ENCODE measurements at regions not wholly inside any gene's neighbourhood (a gene's known extent, or its start where the extent isn't known, plus 50 kb on each side); places are given as distances from the start of the nearest gene placed in this dataset.

DNA sequence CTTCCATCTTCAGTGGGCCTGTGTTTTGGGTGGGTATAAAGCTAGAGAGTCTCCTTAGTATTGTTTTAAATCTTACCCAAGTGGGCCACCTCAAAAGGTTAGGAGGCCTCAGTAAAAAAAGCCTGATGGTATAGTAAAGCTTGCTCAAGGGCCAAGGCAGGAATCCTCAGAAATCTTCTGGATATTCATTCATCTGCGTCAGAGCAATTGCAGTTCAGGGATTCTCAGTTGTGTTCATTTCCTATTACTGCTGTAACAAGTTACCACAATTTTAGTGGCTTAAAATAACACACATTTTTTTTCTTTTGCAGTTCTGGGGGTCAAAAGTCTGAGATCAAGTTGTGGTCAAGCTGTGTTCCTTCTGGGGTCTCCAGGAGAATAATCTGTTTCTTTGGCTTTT is 985.5 kb downstream of the TLE4 start:
- H3K27ac Mint-ChIP-seq: no peak overlapping the region
- no peaks in the 10 kb centered on the region for H3K9me3 Mint-ChIP-seq
- ATAC-seq (replicated peaks) (no peak), DNase-seq (no peak)
- no peaks in the 10 kb centered on the region for H3K4me1 Mint-ChIP-seq
- H3K36me3 Mint-ChIP-seq: peaks cover 0 to 6% of the 10 kb centered on the region in 2 donors
- H3K27me3 Mint-ChIP-seq: no peaks in the 10 kb centered on the region
- H3K4me3 Mint-ChIP-seq: no peak overlapping the region

DNA sequence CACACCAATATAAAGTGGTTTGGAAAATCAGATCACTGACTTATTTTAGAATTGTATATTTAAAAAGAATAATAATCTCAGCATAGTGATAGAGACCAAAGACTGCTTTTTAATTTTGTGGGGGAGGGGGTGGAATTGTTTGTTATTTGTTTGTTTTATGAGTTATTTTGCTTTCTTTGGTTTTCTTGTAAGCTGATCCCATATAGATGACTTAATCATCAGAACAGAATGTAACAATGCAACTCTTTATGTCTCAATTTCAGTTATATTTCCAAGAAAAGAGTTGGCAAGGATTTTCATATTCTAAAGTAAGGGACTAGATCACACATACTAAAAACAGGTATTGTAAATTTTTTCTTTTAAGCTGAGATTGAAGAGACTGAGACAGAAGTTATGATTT is 984.9 kb downstream of the TLE4 start:
- Mint-ChIP-seq H3K27ac (no peak overlapping the region), H3K27me3 (no peaks in the 10 kb centered on the region), H3K9me3 (no peaks in the 10 kb centered on the region), H3K36me3 (peaks cover 0 to 6% of the 10 kb centered on the region in 2 donors), H3K4me1 (no peaks in the 10 kb centered on the region), H3K4me3 (no peak overlapping the region)
- DNase-seq (no peak), ATAC-seq (replicated peaks) (no peak)

DNA sequence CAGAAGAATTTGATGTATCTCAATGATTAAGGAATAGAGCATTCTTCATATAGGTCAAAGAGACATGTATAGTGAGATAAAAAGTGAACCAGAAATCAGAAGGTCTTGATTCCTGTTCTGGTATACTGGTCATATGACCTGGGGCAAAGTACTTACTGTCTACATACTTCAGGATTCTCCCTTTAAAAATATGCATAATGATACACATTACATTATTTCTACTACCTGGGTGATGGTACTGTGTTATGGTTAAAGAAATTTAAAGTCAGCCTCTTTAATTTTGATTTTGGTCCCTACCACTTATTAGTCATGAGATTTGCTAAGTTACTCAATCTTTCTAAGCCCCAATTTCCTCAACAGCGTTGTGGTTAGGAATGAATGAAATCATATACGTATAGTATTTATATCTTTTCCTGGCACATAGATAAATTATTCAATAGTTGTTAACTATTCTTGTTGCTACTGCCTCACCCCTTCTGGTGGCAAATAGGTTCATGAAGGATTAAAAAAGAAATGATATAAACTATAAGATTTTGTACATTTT is 984.1 kb downstream of the TLE4 start:
- H3K27me3 Mint-ChIP-seq: no peaks in the 10 kb centered on the region
- H3K4me1 Mint-ChIP-seq: no peaks in the 10 kb centered on the region
- peaks cover 0 to 6% of the 10 kb centered on the region in 2 donors for H3K36me3 Mint-ChIP-seq
- ATAC-seq (replicated peaks): no peak
- no peaks in the 10 kb centered on the region for H3K9me3 Mint-ChIP-seq
- no peak overlapping the region for H3K4me3 Mint-ChIP-seq
- no peak for DNase-seq
- no peak overlapping the region for H3K27ac Mint-ChIP-seq

DNA sequence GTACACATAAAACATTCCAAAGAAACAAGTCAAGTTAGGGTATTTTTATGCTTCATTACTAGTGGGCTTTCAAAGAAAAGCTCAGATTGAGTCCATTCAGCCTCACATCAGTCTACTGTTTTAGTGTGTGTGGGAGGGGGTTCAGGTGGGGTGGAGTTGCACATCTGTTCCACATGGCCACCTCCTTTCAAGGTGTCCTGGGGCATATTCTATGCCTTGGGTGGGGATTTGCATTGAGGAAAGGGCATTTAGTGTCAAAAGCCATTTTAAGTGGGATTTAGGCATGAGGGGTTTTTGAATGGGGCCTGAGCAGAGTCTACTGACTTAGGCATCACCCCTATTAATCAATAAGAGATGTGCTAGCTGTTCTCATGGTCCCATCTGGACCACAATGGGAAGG is 983.1 kb downstream of the TLE4 start:
- Mint-ChIP-seq H3K36me3 (peaks cover 0 to 6% of the 10 kb centered on the region in 2 donors), H3K4me1 (no peaks in the 10 kb centered on the region), H3K27me3 (no peaks in the 10 kb centered on the region), H3K4me3 (no peak overlapping the region), H3K9me3 (no peaks in the 10 kb centered on the region), H3K27ac (no peak overlapping the region)
- no peak for ATAC-seq (replicated peaks)
- no peak for DNase-seq

DNA sequence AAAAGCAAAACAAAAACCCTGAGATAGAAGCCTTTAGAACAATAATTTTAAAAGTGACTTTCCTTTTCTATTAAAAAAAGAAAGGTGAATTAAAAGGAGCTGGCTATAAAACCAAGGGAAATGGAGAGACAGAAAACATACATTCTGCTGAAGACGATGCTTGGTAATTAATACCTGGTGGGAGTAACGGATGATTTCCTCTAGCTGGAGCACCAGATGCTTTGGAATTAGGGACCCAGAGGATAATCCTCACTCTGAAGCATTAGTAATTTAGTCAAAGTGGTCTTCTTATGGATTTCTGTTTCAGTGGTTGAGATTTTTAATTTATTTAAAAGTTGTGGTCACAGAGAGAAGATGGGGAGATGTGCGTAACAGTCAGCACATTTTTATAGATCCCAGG is 982.5 kb downstream of the TLE4 start:
- H3K4me1 Mint-ChIP-seq: no peaks in the 10 kb centered on the region
- H3K27ac Mint-ChIP-seq: no peak overlapping the region
- H3K36me3 Mint-ChIP-seq: peaks cover 0 to 6% of the 10 kb centered on the region in 2 donors
- no peaks in the 10 kb centered on the region for H3K27me3 Mint-ChIP-seq
- DNase-seq: no peak
- no peaks in the 10 kb centered on the region for H3K9me3 Mint-ChIP-seq
- ATAC-seq (replicated peaks): no peak
- H3K4me3 Mint-ChIP-seq: no peak overlapping the region

DNA sequence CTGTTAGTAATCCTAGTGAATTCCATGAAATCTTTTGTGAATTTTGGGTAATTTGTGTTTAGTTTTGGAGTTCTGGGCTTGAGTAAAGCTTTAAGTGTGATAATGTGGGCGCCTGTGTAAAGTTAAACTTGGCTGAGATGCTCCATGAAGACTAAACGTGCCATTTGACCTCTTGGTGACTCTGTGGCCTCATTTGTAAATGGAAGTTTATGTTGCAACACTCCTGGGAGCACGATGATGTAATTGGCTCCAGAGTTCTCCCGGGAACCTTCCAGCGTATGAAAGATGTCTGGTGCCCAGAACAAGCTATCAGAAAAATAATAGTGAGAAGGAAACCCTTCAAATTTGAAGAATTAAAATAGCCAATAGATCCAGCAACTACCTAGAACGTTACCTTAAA is 981.2 kb downstream of the TLE4 start:
- DNase-seq: no peak
- Mint-ChIP-seq H3K9me3 (no peaks in the 10 kb centered on the region), H3K27me3 (no peaks in the 10 kb centered on the region), H3K36me3 (peaks cover 0 to 6% of the 10 kb centered on the region in 2 donors), H3K4me1 (no peaks in the 10 kb centered on the region), H3K4me3 (no peak overlapping the region), H3K27ac (no peak overlapping the region)
- ATAC-seq (replicated peaks): no peak

DNA sequence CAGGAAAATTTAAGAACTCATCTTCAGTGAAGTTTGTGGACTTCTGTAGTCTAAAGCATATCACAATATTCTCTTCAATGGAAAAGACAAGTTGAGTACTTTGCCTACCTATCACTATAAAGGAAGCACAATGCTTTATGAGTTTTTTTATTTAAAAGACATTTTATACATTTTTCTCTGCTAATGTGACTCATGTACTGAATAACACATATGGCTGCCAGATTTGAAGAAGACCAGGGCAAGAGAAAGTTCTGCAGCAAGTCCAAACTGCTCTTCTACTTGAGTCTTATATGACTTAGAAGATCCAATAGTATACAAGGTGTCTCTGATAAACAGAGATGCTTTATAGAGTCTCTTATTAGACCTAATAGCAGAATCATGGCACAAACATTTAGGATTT is 978.4 kb downstream of the TLE4 start:
- Mint-ChIP-seq H3K27me3 (no peaks in the 10 kb centered on the region), H3K9me3 (peaks cover 0 to 1% of the 10 kb centered on the region in 2 donors), H3K27ac (no peak overlapping the region), H3K4me3 (no peak overlapping the region), H3K4me1 (no peaks in the 10 kb centered on the region), H3K36me3 (no peaks in the 10 kb centered on the region)
- DNase-seq (no peak), ATAC-seq (replicated peaks) (no peak)

DNA sequence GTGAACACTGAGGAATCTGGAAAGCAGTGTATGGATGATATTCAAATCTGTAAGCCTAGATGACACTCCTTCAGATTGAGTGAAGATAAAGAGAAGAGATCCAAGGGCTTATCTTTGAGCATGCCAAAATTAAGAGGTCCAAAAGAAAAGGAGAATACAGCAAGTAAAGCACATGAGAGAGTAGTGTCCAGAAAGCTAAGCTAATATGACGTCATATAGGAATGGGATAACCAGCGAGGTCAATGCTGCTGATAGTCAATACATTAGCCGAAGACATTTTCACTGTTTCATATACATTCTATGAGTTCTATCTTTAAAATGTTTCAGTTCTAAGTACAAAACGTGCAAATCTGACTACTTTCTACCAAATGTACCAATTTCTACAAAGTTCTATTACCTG is 975.8 kb downstream of the TLE4 start:
- Mint-ChIP-seq H3K27ac (no peak overlapping the region), H3K9me3 (peaks cover 3 to 6% of the 10 kb centered on the region in 2 donors), H3K27me3 (no peaks in the 10 kb centered on the region), H3K4me1 (no peaks in the 10 kb centered on the region), H3K4me3 (no peak overlapping the region), H3K36me3 (no peaks in the 10 kb centered on the region)
- ATAC-seq (replicated peaks) (no peak), DNase-seq (no peak)

DNA sequence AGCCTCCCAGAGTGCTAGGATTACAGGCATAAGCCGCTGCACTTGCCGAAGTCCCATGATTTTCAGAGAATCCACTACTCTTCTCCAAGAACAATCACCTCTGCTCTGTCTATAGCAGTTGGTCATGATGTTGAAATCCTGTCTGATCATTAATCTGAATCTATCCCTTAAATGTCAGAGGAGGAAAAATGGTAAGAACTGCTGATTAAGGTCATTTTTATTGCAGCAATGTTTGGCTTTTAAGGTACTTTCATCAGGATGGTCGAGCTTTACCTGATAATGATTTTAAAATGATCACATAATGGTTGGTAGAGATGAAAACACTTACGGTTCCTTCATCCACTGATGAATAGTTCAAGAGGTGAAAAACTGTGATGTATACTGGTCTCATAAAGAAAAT is 968.6 kb downstream of the TLE4 start:
- DNase-seq: no peak
- no peaks in the 10 kb centered on the region for H3K36me3 Mint-ChIP-seq
- H3K4me3 Mint-ChIP-seq: no peak overlapping the region
- no peak for ATAC-seq (replicated peaks)
- H3K4me1 Mint-ChIP-seq: no peaks in the 10 kb centered on the region
- H3K27me3 Mint-ChIP-seq: no peaks in the 10 kb centered on the region
- no peak overlapping the region for H3K27ac Mint-ChIP-seq
- peaks cover 7 to 9% of the 10 kb centered on the region in 2 donors for H3K9me3 Mint-ChIP-seq

DNA sequence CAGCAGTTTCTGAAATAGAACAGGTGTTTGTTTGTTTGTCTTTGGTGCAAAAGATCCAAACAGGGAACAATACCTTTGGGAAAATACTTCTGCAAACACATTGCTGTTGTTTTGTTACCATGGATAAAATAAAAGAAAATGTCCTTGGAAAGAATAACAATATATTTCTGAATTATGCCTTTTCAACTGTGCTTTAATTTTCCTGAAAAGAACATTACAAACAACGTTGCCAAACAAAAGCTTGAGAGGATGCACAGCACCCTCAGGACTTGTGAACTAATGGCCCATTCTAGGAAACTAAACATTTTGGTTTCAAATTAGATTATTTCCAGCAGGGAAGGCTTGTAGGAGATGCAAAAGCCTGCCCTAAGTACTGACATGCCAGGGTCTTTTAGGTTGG is 967.2 kb downstream of the TLE4 start:
- Mint-ChIP-seq H3K9me3 (peaks cover 9 to 14% of the 10 kb centered on the region in 2 donors), H3K27me3 (no peaks in the 10 kb centered on the region), H3K36me3 (peaks cover 1 to 5% of the 10 kb centered on the region in 2 donors), H3K27ac (no peak overlapping the region), H3K4me3 (no peak overlapping the region), H3K4me1 (no peaks in the 10 kb centered on the region)
- DNase-seq (no peak), ATAC-seq (replicated peaks) (no peak)

DNA sequence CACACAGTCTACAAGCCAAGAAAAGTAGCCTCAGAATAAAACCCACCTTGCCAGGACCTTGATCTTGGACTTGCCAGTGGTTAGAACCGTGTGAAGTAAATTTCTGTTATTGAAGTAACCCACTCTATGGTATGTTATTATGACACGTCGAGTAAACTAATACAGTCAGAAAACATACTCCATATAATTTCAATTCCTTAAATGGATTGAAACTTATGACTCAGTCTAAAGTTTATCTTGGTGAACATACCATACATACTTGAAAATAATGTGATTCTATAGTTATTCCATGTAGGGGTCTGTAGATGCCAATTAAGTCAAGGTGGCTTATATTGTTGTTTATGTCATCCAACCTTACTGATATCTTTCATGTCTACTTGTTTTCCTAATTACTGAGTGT is 950.7 kb downstream of the TLE4 start:
- DNase-seq (no peak), ATAC-seq (replicated peaks) (no peak)
- Mint-ChIP-seq H3K27ac (no peak overlapping the region), H3K4me1 (no peaks in the 10 kb centered on the region), H3K9me3 (peaks cover 22 to 25% of the 10 kb centered on the region in 2 donors), H3K36me3 (peaks cover 4 to 22% of the 10 kb centered on the region in 2 donors), H3K4me3 (no peak overlapping the region), H3K27me3 (no peaks in the 10 kb centered on the region)

DNA sequence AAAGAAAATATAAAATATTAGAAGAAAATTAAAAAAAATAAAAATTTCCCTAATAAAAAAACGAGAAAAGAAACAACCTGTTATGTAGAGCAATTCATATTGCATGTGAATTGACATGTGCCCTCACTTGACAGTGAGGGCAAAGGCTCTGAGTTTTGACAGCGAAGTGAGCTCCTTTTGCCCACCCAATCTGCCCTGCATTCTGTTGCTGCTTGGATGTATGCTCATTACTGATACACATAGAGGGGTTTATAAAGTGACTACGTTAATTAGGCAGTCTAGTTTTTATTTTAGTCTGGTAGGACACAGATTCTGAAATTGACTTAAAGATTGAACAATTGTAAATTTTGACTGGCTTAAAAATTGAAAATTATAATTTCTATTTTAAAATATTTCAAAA is 949.4 kb downstream of the TLE4 start:
- no peak overlapping the region for H3K27ac Mint-ChIP-seq
- ATAC-seq (replicated peaks) (no peak), DNase-seq (no peak)
- H3K36me3 Mint-ChIP-seq: peaks cover 4 to 17% of the 10 kb centered on the region in 2 donors
- no peaks in the 10 kb centered on the region for H3K27me3 Mint-ChIP-seq
- no peaks in the 10 kb centered on the region for H3K4me1 Mint-ChIP-seq
- no peak overlapping the region for H3K4me3 Mint-ChIP-seq
- H3K9me3 Mint-ChIP-seq: peaks cover 15 to 17% of the 10 kb centered on the region in 2 donors

DNA sequence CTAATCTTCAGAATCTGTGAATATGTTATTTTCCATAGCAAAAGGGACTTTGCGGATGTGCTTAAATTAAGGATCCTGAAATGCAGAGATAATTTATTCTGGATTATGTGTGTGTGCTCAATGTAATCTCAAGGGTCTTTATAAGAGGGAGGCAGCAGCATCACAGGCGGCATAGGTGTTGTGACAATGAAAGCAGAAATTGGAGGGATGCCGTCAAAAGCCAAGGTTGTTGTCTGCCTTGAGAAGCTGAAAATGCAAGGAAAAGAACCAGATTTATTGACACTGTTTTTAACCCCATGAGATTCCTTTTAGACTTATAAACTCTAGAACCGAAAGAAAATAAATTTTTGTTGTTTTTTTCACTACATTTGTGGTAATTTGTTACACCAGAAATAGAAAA is 948.5 kb downstream of the TLE4 start:
- Mint-ChIP-seq H3K27ac (no peak overlapping the region), H3K27me3 (no peaks in the 10 kb centered on the region), H3K36me3 (peaks cover 4 to 14% of the 10 kb centered on the region in 2 donors), H3K9me3 (peaks cover 13 to 14% of the 10 kb centered on the region in 2 donors), H3K4me3 (no peak overlapping the region), H3K4me1 (no peaks in the 10 kb centered on the region)
- ATAC-seq (replicated peaks) (no peak), DNase-seq (no peak)

DNA sequence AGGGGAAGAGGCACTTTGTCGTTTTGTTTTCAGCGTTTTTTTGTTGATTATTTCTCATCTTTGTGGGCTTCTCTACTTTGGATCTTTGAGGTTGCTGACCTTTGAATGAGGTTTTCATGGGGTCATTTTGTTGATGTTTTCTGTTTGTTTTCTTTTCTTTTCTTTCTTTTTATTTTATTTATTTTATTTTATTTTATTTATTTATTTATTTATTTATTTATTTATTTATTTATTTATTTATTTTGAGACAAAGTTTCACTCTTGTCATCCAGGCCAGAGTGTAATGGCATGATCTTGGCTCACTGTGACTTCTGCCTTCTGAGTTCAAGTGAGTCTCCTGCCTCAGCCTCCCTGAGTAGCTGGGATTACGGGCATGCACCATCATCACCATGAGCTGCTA is 946.7 kb downstream of the TLE4 start:
- Mint-ChIP-seq H3K27me3 (no peaks in the 10 kb centered on the region), H3K36me3 (peaks cover 4 to 10% of the 10 kb centered on the region in 2 donors), H3K9me3 (peaks cover 9 to 17% of the 10 kb centered on the region in 2 donors), H3K4me3 (no peak overlapping the region), H3K4me1 (no peaks in the 10 kb centered on the region), H3K27ac (no peak overlapping the region)
- DNase-seq: no peak
- ATAC-seq (replicated peaks): no peak

DNA sequence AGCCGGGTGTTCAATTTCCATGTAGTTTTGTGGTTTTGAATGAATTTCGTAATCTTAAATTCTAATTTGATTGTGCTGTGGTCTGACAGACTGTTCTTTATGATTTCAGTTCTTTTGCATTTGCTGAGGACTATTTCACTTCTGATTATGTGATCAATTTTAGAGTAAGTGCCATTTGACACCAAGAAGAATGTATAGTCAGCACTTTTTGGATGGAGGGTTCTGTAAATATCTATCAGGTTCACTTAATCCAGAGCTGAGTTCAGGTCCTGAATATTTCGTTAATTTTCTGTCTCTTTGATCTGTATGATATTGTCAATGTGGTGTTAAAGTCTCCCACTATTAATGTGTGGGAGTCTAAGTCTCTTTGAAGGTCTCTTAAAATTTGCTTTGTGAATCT is 944.9 kb downstream of the TLE4 start:
- Mint-ChIP-seq H3K27ac (no peak overlapping the region), H3K4me3 (no peak overlapping the region), H3K4me1 (no peaks in the 10 kb centered on the region), H3K36me3 (peaks cover 4 to 10% of the 10 kb centered on the region in 2 donors), H3K27me3 (no peaks in the 10 kb centered on the region), H3K9me3 (peaks cover 9 to 15% of the 10 kb centered on the region in 2 donors)
- ATAC-seq (replicated peaks) (no peak), DNase-seq (no peak)

DNA sequence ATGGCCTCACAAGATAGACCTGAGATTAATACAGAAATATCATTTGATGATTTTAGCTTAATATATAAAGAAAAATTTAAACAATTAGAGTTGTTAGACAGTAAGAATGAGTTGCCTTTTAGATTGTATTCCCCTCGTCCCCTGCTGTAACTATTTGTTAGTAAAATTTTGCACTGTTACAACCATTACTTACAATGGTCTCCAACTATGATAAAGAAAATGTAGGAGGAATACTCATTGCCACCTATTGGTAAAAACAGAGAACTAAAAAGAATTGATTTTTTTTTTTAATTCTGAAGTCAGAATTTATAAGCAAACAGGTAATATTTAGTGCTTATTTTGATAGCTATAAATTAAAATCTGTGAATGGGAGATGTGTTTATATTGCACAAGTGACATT is 937.6 kb downstream of the TLE4 start:
- no peak for ATAC-seq (replicated peaks)
- Mint-ChIP-seq H3K9me3 (peaks cover 0 to 3% of the 10 kb centered on the region in 2 donors), H3K36me3 (no peaks in the 10 kb centered on the region), H3K4me3 (no peak overlapping the region), H3K27ac (no peak overlapping the region), H3K4me1 (no peaks in the 10 kb centered on the region), H3K27me3 (no peaks in the 10 kb centered on the region)
- DNase-seq: no peak
